Ovary (tissue), 7 donors: ENCODE measurements at regions not wholly inside any gene's neighbourhood (a gene's known extent, or its start where the extent isn't known, plus 50 kb on each side); places are given as distances from the start of the nearest gene placed in this dataset.
A peak's percentile ranks its signal among the peaks of the same experiment; 100 is the strongest.

ENCODE experiments used
- DNase-seq, 5 donors: peaks; one replicate each; pipeline ENCODE4 v3.0.0-alpha.2; 2019 to 2020
- H3K27ac ChIP-seq, 2 donors: fragments of 200-600 bp; one replicate each; pipeline versions ENCODE4 v1.5.1 to v1.8.0; 2019 to 2022
- H3K27me3 ChIP-seq: fragments of 200-600 bp; one replicate; pipeline ENCODE4 v1.8.0; 2022
- H3K36me3 ChIP-seq: fragments of 200-600 bp; sonication (generic); one replicate; pipeline ENCODE4 v1.5.1; 2019
- H3K4me1 ChIP-seq: one replicate; pipeline ENCODE4 v1.8.1; 2013; ENCODE audit warnings: mild to moderate bottlenecking, moderate library complexity; ENCODE audit not compliant: insufficient read depth
- H3K4me3 ChIP-seq: fragments of 200-600 bp; sonication (generic); one replicate; pipeline ENCODE4 v1.5.1; 2017
- H3K9me3 ChIP-seq, 2 donors: fragments of 200-600 bp in 1 of 2; sonication (generic) in 1 of 2; one replicate each; pipeline versions ENCODE4 v1.5.1 to v1.8.1; 2013 to 2019; ENCODE audit warnings: mild to moderate bottlenecking in 1 of 2, moderate library complexity in 1 of 2
- CTCF ChIP-seq, 3 donors: fragments of 450-650 bp in 2 of 3; fragments of 200-600 bp in 1 of 3; IDR thresholded peaks; one replicate each; pipeline versions ENCODE4 v1.5.1 to v1.8.0; 2016 to 2022; ENCODE audit warnings: antibody characterized with exemption in 3 of 3, mild to moderate bottlenecking in 1 of 3
- EP300 ChIP-seq: sonication (generic); formaldehyde crosslinking; IDR thresholded peaks from one replicate; pipeline ENCODE4 v1.6.1; 2017; ENCODE audit warnings: antibody characterized with exemption
- POLR2A ChIP-seq: fragments of 450-650 bp; IDR thresholded peaks from one replicate; pipeline ENCODE4 v1.6.1; 2017; ENCODE audit warnings: antibody characterized with exemption, mild to moderate bottlenecking, moderate library complexity
- WGBS, 3 donors: extraction: QIAGEN DNeasy Blood & Tissue Kit in 1 of 3; methylation state at CpG; one replicate each; pipeline versions ENCODE4 v1.1.5 to v1.1.7; 2013 to 2017; 5-methylcytosine and 5-hydroxymethylcytosine counted together
- intact Hi-C, 4 donors: fragments of 100-400 bp; cut with DNase I; formaldehyde crosslinking; loops; one replicate each; pipeline versions ENCODE4 v1.11.0 to v1.15.1; 2022 to 2023
- donor health status: DM: no; HTN: no; CAD: no; lungs with moderate emphysema.
- donor health status: DM: no; HTN: no; CAD: no.
- donor health status: Bipolar disorder and iron deficiency.
- donor health status: DM: no; HTN: no; CAD: no.
- donor health status: DM: yes; HTN: yes; CAD: no.

- Histone ChIP-seq H3K4me1 (peaks cover 2% of the 10 kb centered on the region), H3K27me3 (no peaks in the 10 kb centered on the region), H3K27ac (no peak overlapping the region), H3K36me3 (no peaks in the 10 kb centered on the region), H3K9me3 (no peaks in the 10 kb centered on the region), H3K4me3 (no peak overlapping the region)
- DNase-seq: no peak
- 88 to 98% (median 95%) methylated on average over 1 of the region's 1 CpG for WGBS, 3 donors
- intact Hi-C loops: loop anchor here in 1 of 4 donors (10.0 kb wide), 1 partner anchor 111 kb away; the partner anchor contains the start of gene UTRN
- TF ChIP-seq CTCF (IDR thresholded peaks at IDR 0.05) (no peak), EP300 (no peak), POLR2A (no peak)
Observed at GRCh38 chr6:144395826-144396225, 110.7 kb downstream of the UTRN start.

- Histone ChIP-seq H3K27me3 (no peaks in the 10 kb centered on the region), H3K4me1 (peaks cover 3% of the 10 kb centered on the region), H3K27ac (no peak overlapping the region), H3K9me3 (no peaks in the 10 kb centered on the region), H3K36me3 (no peaks in the 10 kb centered on the region), H3K4me3 (no peak overlapping the region)
- DNase-seq: no peak
- 93 to 96% (median 95%) methylated on average over 4 of the region's 4 CpGs for WGBS, 3 donors
- TF ChIP-seq POLR2A (no peak), EP300 (no peak), CTCF (IDR thresholded peaks at IDR 0.05) (no peak)
- intact Hi-C loops: loop anchor here in 1 of 4 donors (10.0 kb wide), 1 partner anchor 112 kb away; the partner anchor contains the start of gene UTRN
Observed at GRCh38 chr6:144397141-144397540, 112.0 kb downstream of the UTRN start.

- WGBS, 3 donors: 14 to 44% (median 21%) methylated on average over 5 of the region's 5 CpGs
- peak overlapping the region in 1 of 2 donors; percentile 40 for H3K27ac ChIP-seq
- H3K9me3 ChIP-seq: no peaks in the 10 kb centered on the region
- TF ChIP-seq POLR2A: no peak
- no peak for TF ChIP-seq EP300
- TF ChIP-seq CTCF (IDR thresholded peaks at IDR 0.05): no peak
- no peaks in the 10 kb centered on the region for H3K36me3 ChIP-seq
- H3K27me3 ChIP-seq: no peaks in the 10 kb centered on the region
- no peak for DNase-seq
- H3K4me3 ChIP-seq: no peak overlapping the region
- H3K4me1 ChIP-seq: peaks cover 7% of the 10 kb centered on the region
- intact Hi-C loops: no loop called here
Observed at GRCh38 chr6:144400321-144400720, 115.2 kb downstream of the UTRN start.

- no peak overlapping the region for H3K4me3 ChIP-seq
- intact Hi-C loops: no loop called here
- DNase-seq: no peak
- H3K4me1 ChIP-seq: peaks cover 7% of the 10 kb centered on the region
- no peaks in the 10 kb centered on the region for H3K9me3 ChIP-seq
- no peak overlapping the region for H3K27ac ChIP-seq
- TF ChIP-seq POLR2A: no peak
- no peak for TF ChIP-seq EP300
- no peak for TF ChIP-seq CTCF (IDR thresholded peaks at IDR 0.05)
- no peaks in the 10 kb centered on the region for H3K36me3 ChIP-seq
- H3K27me3 ChIP-seq: no peaks in the 10 kb centered on the region
- WGBS, 3 donors: 96% methylated on average over 13 of the region's 13 CpGs
Observed at GRCh38 chr6:144401736-144402733, 116.9 kb downstream of the UTRN start.
